Endodermal cell (in vitro differentiated cells): ENCODE measurements at regions not wholly inside any gene's neighbourhood (a gene's known extent, or its start where the extent isn't known, plus 50 kb on each side); places are given as distances from the start of the nearest gene placed in this dataset.

ENCODE experiments used
- DNase-seq: peaks from one replicate; pipeline ENCODE4 v3.0.0-alpha.2; 2017
- H3K27ac ChIP-seq: 2 replicates; pipeline ENCODE4 v1.5.1; 2013; ENCODE audit warnings: mild to moderate bottlenecking, low read depth, low read length, moderate library complexity
- H3K27me3 ChIP-seq: 2 replicates; pipeline ENCODE4 v1.6.1; 2013; ENCODE audit warnings: mild to moderate bottlenecking, low read length, moderate library complexity; ENCODE audit not compliant: insufficient read depth, control insufficient read depth, poor library complexity, severe bottlenecking
- H3K36me3 ChIP-seq: 2 replicates; pipeline ENCODE4 v1.7.0; 2013; ENCODE audit warnings: mild to moderate bottlenecking, low read length, moderate library complexity; ENCODE audit not compliant: control insufficient read depth, insufficient read depth
- H3K4me1 ChIP-seq: one replicate; pipeline ENCODE4 v1.7.0; 2013; ENCODE audit warnings: low read length; ENCODE audit not compliant: control insufficient read depth, insufficient read depth
- H3K4me3 ChIP-seq: 2 replicates; pipeline ENCODE4 v1.5.1; 2013; ENCODE audit warnings: mild to moderate bottlenecking, low read length, moderate library complexity
- H3K9ac ChIP-seq: 2 replicates; pipeline ENCODE4 v1.6.1; 2013; ENCODE audit warnings: mild to moderate bottlenecking, low read length, moderate library complexity; ENCODE audit not compliant: poor library complexity, severe bottlenecking; ENCODE audit errors: extremely low read depth
- H3K9me3 ChIP-seq: 2 replicates; pipeline ENCODE4 v1.6.1; 2013; ENCODE audit warnings: mild to moderate bottlenecking, low read length, moderate library complexity; ENCODE audit not compliant: control insufficient read depth
- H3K27ac Mint-ChIP-seq: 2 replicates; pipeline ENCODE4 v1.8.0; 2020; ENCODE audit warnings: mixed read lengths
- H3K27me3 Mint-ChIP-seq: 2 replicates; pipeline ENCODE4 v1.8.0; 2021; ENCODE audit warnings: mild to moderate bottlenecking, mixed read lengths; ENCODE audit not compliant: insufficient read depth
- H3K36me3 Mint-ChIP-seq: 2 replicates; pipeline ENCODE4 v1.8.0; 2020; ENCODE audit warnings: low read depth, mixed read lengths
- H3K4me1 Mint-ChIP-seq: 2 replicates; pipeline ENCODE4 v1.8.0; 2020; ENCODE audit warnings: mixed read lengths
- H3K4me3 Mint-ChIP-seq: 2 replicates; pipeline ENCODE4 v1.8.0; 2020; ENCODE audit warnings: mild to moderate bottlenecking, moderate library complexity, mixed read lengths
- H3K9me3 Mint-ChIP-seq: 2 replicates; pipeline ENCODE4 v1.8.0; 2020; ENCODE audit warnings: mild to moderate bottlenecking, mixed read lengths
- WGBS, 2 experiments: methylation state at CpG; one replicate each; pipeline versions ENCODE4 v1.1.5 to v1.1.7; 2013; ENCODE audit warnings: missing lambda C conversion rate in 2 of 2, mixed read lengths in 1 of 2; ENCODE audit not compliant: insufficient coverage in 1 of 2, insufficient read length in 1 of 2; 5-methylcytosine and 5-hydroxymethylcytosine counted together
- TF ChIP-seq, protein P1 (sequence below): fragments of 200-600 bp; sonication (generic); conservative IDR thresholded peaks from 2 replicates; pipeline ENCODE4 v1.5.0; 2021; ENCODE audit warnings: antibody characterized with exemption, mild to moderate bottlenecking

GRCh38 chr16:51812945-51813344, 661.9 kb upstream of the SALL1 start:
- no peak for DNase-seq
- Histone ChIP-seq H3K36me3 (no peaks in the 10 kb centered on the region), H3K4me1 (no peaks in the 10 kb centered on the region), H3K4me3 (no peak overlapping the region), H3K27me3 (no peaks in the 10 kb centered on the region), H3K27ac (no peak overlapping the region), H3K9me3 (peaks cover 16% of the 10 kb centered on the region), H3K9ac (no peak overlapping the region)
- 76 to 96% methylated on average over 2 of the region's 2 CpGs for WGBS, 2 experiments
- Mint-ChIP-seq H3K4me1 (no peaks in the 10 kb centered on the region), H3K9me3 (peaks cover 8% of the 10 kb centered on the region), H3K27me3 (no peaks in the 10 kb centered on the region), H3K4me3 (no peak overlapping the region), H3K27ac (no peak overlapping the region), H3K36me3 (no peaks in the 10 kb centered on the region)
- TF ChIP-seq, protein P1, sequence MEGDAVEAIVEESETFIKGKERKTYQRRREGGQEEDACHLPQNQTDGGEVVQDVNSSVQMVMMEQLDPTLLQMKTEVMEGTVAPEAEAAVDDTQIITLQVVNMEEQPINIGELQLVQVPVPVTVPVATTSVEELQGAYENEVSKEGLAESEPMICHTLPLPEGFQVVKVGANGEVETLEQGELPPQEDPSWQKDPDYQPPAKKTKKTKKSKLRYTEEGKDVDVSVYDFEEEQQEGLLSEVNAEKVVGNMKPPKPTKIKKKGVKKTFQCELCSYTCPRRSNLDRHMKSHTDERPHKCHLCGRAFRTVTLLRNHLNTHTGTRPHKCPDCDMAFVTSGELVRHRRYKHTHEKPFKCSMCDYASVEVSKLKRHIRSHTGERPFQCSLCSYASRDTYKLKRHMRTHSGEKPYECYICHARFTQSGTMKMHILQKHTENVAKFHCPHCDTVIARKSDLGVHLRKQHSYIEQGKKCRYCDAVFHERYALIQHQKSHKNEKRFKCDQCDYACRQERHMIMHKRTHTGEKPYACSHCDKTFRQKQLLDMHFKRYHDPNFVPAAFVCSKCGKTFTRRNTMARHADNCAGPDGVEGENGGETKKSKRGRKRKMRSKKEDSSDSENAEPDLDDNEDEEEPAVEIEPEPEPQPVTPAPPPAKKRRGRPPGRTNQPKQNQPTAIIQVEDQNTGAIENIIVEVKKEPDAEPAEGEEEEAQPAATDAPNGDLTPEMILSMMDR: no peak

DNA sequence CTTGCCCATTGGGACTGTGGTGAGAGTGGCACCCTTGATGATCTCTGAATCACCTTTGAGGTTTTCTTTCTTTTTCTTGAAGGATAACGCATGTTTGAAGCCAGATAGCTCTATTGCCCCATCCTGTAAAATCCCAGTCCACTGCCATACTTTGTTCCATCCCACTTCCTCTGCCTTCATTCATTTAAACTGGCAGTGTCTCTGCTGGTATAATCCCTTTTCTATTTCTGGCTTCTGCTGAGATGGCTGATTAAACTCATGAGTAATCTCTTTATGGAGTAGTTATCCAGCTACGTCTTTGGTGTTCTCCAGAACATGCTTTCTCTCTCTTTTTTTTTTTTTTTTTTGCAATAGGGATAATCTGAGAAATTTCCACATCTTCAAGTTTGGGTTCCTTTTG, 656.5 kb upstream of the SALL1 start:
- DNase-seq: no peak
- H3K4me3 ChIP-seq: no peak overlapping the region
- TF ChIP-seq, protein P1: no peak
- H3K9me3 ChIP-seq: peaks cover 11% of the 10 kb centered on the region
- H3K9me3 Mint-ChIP-seq: peaks cover 5% of the 10 kb centered on the region
- no peak overlapping the region for H3K27ac Mint-ChIP-seq
- no peak overlapping the region for H3K4me3 Mint-ChIP-seq
- no peaks in the 10 kb centered on the region for H3K27me3 ChIP-seq
- H3K9ac ChIP-seq: no peak overlapping the region
- no peaks in the 10 kb centered on the region for H3K4me1 ChIP-seq
- H3K4me1 Mint-ChIP-seq: peaks cover 5% of the 10 kb centered on the region
- H3K36me3 Mint-ChIP-seq: no peaks in the 10 kb centered on the region
- H3K27ac ChIP-seq: no peak overlapping the region
- no peaks in the 10 kb centered on the region for H3K27me3 Mint-ChIP-seq
- H3K36me3 ChIP-seq: no peaks in the 10 kb centered on the region
- 100% methylated on average over 1 of the region's 2 CpGs for WGBS, 2 experiments

- H3K9me3 Mint-ChIP-seq: no peaks in the 10 kb centered on the region
- no peaks in the 10 kb centered on the region for H3K27me3 Mint-ChIP-seq
These were observed 650.6 kb upstream of the SALL1 start for GRCh38 chr16:51801635-51802034.

More at GRCh38 chr16:51801635-51802034, 650.6 kb upstream of the SALL1 start:
- H3K27ac Mint-ChIP-seq: no peak overlapping the region
- Histone ChIP-seq H3K36me3 (no peaks in the 10 kb centered on the region), H3K4me1 (no peaks in the 10 kb centered on the region), H3K9me3 (peaks cover 5% of the 10 kb centered on the region), H3K27me3 (no peaks in the 10 kb centered on the region), H3K4me3 (no peak overlapping the region), H3K9ac (no peak overlapping the region), H3K27ac (no peak overlapping the region)
- H3K36me3 Mint-ChIP-seq: no peaks in the 10 kb centered on the region
- peaks cover 10% of the 10 kb centered on the region for H3K4me1 Mint-ChIP-seq
- DNase-seq: no peak
- TF ChIP-seq, protein P1: no peak
- H3K4me3 Mint-ChIP-seq: no peak overlapping the region
